Loucy (cell line): ENCODE measurements at regions not wholly inside any gene's neighbourhood (a gene's known extent, or its start where the extent isn't known, plus 50 kb on each side); places are given as distances from the start of the nearest gene placed in this dataset.

Source experiments
- CTCF ChIP-seq: fragments of 200-600 bp; sonication (generic); conservative IDR thresholded peaks from 2 replicates; pipeline ENCODE4 v1.5.1; 2014; ENCODE audit warnings: mild to moderate bottlenecking, antibody characterized with exemption, low read length
- EZH2phosphoT487 ChIP-seq: fragments of 200-600 bp; IDR thresholded peaks from 2 replicates; pipeline ENCODE4 v1.6.1; 2018; ENCODE audit warnings: antibody characterized with exemption, mild to moderate bottlenecking, moderate library complexity, borderline replicate concordance

- TF ChIP-seq CTCF = no peak
- TF ChIP-seq EZH2phosphoT487 = no peak
Observed at GRCh38 chr2:128413718-128414341, 95.2 kb upstream of the HS6ST1 start.
